ENCODE measurements at regions not wholly inside any gene's neighbourhood (a gene's known extent, or its start where the extent isn't known, plus 50 kb on each side); places are given as distances from the start of the nearest gene placed in this dataset.

GRCh38 chr10:69710008-69710888 lies 80.2 kb downstream of the FAM241B start:
- Histone ChIP-seq H3K27me3 (replicated peaks; ENCODE audit: insufficient read depth) (no peaks in the 10 kb centered on the region), H3K27ac (no peak overlapping the region), H3K4me1 (replicated peaks) (no peaks in the 10 kb centered on the region), H3K36me3 (no peaks in the 10 kb centered on the region), H3K4me3 (no peak overlapping the region), H3K9me3 (no peaks in the 10 kb centered on the region)
- intact Hi-C loops (cut with DNase I) = no loop called here
- WGBS = 73% methylated on average over 9 of the region's 9 CpGs
- no peak for DNase-seq (ENCODE audit: low spot score)
- TF ChIP-seq POLR2AphosphoS5 (IDR thresholded peaks at IDR 0.05) (no peak), POLR2A (IDR thresholded peaks at IDR 0.05) (no peak), CTCF (IDR thresholded peaks at IDR 0.05) (no peak)

- 82% methylated on average over 12 of the region's 12 CpGs for WGBS
- Histone ChIP-seq H3K27ac (no peak overlapping the region), H3K4me1 (replicated peaks) (no peaks in the 10 kb centered on the region), H3K36me3 (no peaks in the 10 kb centered on the region), H3K27me3 (replicated peaks; ENCODE audit: insufficient read depth) (no peaks in the 10 kb centered on the region), H3K4me3 (no peak overlapping the region), H3K9me3 (no peaks in the 10 kb centered on the region)
- TF ChIP-seq CTCF (IDR thresholded peaks at IDR 0.05) (no peak), POLR2A (IDR thresholded peaks at IDR 0.05) (no peak), POLR2AphosphoS5 (IDR thresholded peaks at IDR 0.05) (no peak)
- intact Hi-C loops (cut with DNase I) = no loop called here
- no peak for DNase-seq (ENCODE audit: low spot score)
Observed at GRCh38 chr10:69712342-69712741, 82.3 kb downstream of the FAM241B start.

- Histone ChIP-seq H3K9me3 (no peaks in the 10 kb centered on the region), H3K36me3 (no peaks in the 10 kb centered on the region), H3K27me3 (replicated peaks; ENCODE audit: insufficient read depth) (no peaks in the 10 kb centered on the region), H3K27ac (no peak overlapping the region), H3K4me1 (replicated peaks) (no peaks in the 10 kb centered on the region), H3K4me3 (no peak overlapping the region)
- TF ChIP-seq POLR2A (IDR thresholded peaks at IDR 0.05) (no peak), CTCF (IDR thresholded peaks at IDR 0.05) (no peak), POLR2AphosphoS5 (IDR thresholded peaks at IDR 0.05) (no peak)
- 92% methylated on average over 4 of the region's 4 CpGs for WGBS
- intact Hi-C loops (cut with DNase I) = no loop called here
- no peak for DNase-seq (ENCODE audit: low spot score)
Observed at GRCh38 chr10:69714572-69714971, 84.5 kb downstream of the FAM241B start.

GRCh38 chr10:69715156-69715898 lies 85.3 kb downstream of the FAM241B start:
- 78% methylated on average over 11 of the region's 11 CpGs for WGBS
- no peaks in the 10 kb centered on the region for H3K9me3 ChIP-seq
- H3K27me3 ChIP-seq (replicated peaks; ENCODE audit: insufficient read depth) = no peaks in the 10 kb centered on the region
- no peak overlapping the region for H3K27ac ChIP-seq
- no peak overlapping the region for H3K4me3 ChIP-seq
- no peak for DNase-seq (ENCODE audit: low spot score)
- H3K36me3 ChIP-seq = no peaks in the 10 kb centered on the region
- intact Hi-C loops (cut with DNase I) = loop anchor here (5.0 kb wide), 1 partner anchor 73 kb away; no protein-coding TSS in a partner anchor
- H3K4me1 ChIP-seq (replicated peaks) = no peaks in the 10 kb centered on the region
- TF ChIP-seq POLR2AphosphoS5 (IDR thresholded peaks at IDR 0.05) (no peak), POLR2A (IDR thresholded peaks at IDR 0.05) (no peak), CTCF (IDR thresholded peaks at IDR 0.05) (no peak)

Measured in prostate gland (tissue), 2 donors.